AG04450 (cell line): ENCODE measurements at regions not wholly inside any gene's neighbourhood (a gene's known extent, or its start where the extent isn't known, plus 50 kb on each side); places are given as distances from the start of the nearest gene placed in this dataset.

ENCODE experiments used
- CTCF ChIA-PET: fragments of 300-600, 350-600 bp; formaldehyde crosslinking; extraction: SDS; loops from one replicate; lab custom pipeline; 2022; ENCODE audit warnings: antibody characterized with exemption, inconsistent platforms; lab: Charles Lee
- POLR2A ChIA-PET: fragments of 350-600 bp; formaldehyde crosslinking; extraction: SDS; loops from one replicate; lab custom pipeline; 2021; ENCODE audit warnings: antibody characterized with exemption, inconsistent platforms; lab: Yijun Ruan, JAX
- DNase-seq: peaks from one replicate; pipeline ENCODE4 v3.0.0-alpha.2; 2011; ENCODE audit warnings: low read depth, low spot score
- H3K27ac ChIP-seq: one replicate; pipeline ENCODE4 v1.5.1; 2012; ENCODE audit warnings: low read depth, low read length, control low read depth
- H3K27me3 ChIP-seq: one replicate; pipeline ENCODE4 v1.6.0; 2012; ENCODE audit warnings: low read length; ENCODE audit not compliant: control insufficient read depth, insufficient read depth
- H3K4me3 ChIP-seq: 2 replicates; pipeline ENCODE4 v1.5.1; 2011; ENCODE audit warnings: mild to moderate bottlenecking, low read depth, low read length, control low read depth
- H3K9me3 ChIP-seq: 2 replicates; pipeline ENCODE4 v1.5.1; 2012; ENCODE audit warnings: low read length; ENCODE audit not compliant: control insufficient read depth, insufficient read depth
- TF ChIP-seq, protein P1 (sequence below): IDR thresholded peaks from 2 replicates; pipeline ENCODE4 v1.5.1; 2011; ENCODE audit warnings: low read depth, low read length, control low read depth, inconsistent platforms

DNA sequence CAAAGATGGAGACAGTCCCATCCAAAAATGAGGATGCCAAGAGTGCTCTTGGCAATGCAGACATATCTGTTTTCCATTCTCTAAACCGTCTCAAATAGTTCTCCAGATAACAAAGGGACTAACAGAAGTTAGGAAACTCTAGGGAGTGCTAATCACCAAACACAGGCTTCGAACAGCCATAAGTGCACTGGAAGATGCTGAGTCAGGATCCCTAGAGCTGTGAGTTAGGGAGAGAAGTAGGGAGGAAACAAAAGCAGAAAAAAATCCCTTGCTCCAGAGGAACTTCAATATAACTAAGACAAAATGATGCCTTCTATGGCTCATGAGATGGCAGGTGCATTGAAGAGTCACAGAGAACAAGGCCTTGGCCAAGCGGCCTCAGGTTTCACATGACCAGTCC is 251.0 kb upstream of the PPARGC1A start:
- H3K27ac ChIP-seq, result no peak overlapping the region
- no peak for DNase-seq
- ChIA-PET CTCF (no interaction called here), POLR2A (no interaction called here)
- H3K27me3 ChIP-seq, result no peaks in the 10 kb centered on the region
- TF ChIP-seq, protein P1, sequence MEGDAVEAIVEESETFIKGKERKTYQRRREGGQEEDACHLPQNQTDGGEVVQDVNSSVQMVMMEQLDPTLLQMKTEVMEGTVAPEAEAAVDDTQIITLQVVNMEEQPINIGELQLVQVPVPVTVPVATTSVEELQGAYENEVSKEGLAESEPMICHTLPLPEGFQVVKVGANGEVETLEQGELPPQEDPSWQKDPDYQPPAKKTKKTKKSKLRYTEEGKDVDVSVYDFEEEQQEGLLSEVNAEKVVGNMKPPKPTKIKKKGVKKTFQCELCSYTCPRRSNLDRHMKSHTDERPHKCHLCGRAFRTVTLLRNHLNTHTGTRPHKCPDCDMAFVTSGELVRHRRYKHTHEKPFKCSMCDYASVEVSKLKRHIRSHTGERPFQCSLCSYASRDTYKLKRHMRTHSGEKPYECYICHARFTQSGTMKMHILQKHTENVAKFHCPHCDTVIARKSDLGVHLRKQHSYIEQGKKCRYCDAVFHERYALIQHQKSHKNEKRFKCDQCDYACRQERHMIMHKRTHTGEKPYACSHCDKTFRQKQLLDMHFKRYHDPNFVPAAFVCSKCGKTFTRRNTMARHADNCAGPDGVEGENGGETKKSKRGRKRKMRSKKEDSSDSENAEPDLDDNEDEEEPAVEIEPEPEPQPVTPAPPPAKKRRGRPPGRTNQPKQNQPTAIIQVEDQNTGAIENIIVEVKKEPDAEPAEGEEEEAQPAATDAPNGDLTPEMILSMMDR, result no peak
- no peak overlapping the region for H3K4me3 ChIP-seq
- H3K9me3 ChIP-seq, result no peaks in the 10 kb centered on the region

DNA sequence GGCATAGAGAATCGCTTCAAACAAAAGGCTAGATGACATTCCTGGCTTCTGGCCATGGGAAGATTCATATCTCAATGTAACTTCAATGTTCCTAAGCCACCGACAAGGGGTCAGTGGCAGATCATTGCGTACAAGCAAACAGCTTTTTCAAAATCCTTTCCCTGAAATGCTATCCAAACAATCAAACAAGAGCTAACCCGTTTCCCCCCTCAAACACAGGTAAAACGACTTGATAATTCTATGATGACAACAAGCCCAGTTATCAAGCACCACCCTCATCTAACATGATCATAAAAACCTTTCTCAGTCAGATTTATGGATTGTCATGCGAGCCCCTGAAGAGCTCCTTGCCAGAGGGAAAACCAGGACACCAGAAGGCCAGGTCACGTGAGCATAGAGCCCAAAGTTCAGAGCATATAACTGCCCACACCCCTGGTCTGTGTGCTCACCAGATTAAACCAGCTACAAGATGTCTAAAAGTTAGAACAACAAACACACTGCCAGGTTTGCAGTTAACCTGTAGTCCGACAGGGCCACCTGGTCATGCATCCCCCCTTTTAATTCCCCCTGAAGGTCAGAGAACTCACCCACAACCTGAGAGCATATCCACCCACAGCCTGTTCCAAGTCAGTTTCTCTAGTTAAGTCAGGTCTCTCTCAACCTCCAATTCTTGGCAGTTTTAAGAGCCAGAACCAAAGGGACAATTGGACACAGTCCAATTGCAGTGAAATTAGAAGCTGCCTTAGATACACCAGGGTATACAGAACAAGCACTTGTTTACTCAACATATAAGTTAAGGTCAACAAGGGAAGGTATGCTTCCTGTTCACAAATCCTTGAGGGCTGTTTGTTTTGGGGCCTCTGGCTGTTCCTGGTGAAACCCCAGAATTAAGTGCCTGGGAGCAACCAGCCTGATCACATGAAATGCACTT is 248.1 kb upstream of the PPARGC1A start:
- H3K27ac ChIP-seq, result no peak overlapping the region
- ChIA-PET POLR2A (interaction anchor here (0.7 kb wide), 1 partner anchor 9 kb away, joined by 4 read pairs; no protein-coding TSS in a partner anchor), CTCF (no interaction called here)
- DNase-seq, result no peak
- peaks cover 3% of the 10 kb centered on the region for H3K27me3 ChIP-seq
- H3K9me3 ChIP-seq, result no peaks in the 10 kb centered on the region
- no peak overlapping the region for H3K4me3 ChIP-seq
- TF ChIP-seq, protein P1, result no peak

DNA sequence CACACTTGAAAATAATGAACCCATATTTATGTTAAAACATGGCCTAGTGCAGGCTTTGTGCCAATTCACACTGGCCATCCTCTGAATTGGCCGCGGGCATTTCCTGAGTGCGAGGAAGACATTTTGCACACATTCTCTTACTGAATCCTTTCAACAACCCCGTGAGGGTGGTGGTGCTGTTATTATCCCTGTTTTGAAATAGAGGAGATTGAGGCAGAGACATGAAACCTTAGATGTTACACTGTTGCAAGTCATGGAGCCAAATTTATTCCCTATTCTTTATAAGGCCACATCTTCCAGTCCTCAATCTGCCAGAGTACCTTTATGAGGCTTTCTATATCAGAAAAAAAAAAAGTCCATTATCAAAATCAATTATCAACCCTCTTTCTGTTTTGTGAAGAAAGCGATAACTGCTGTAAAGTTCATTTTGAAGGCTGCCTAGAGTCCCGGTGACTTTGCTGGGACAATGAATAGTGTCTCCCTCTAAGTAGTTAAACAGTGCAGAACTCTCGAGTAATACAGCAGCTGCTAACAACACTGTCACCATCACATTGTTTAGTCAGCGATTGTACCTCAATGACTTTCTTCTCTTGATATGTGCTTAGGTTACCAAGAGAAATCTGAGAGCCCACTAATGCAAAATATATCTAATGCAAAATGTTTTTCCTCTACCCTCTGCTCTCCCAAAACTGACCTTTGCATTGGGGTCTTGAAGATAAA is 242.3 kb upstream of the PPARGC1A start:
- H3K9me3 ChIP-seq, result no peaks in the 10 kb centered on the region
- TF ChIP-seq, protein P1, result no peak
- H3K4me3 ChIP-seq, result no peak overlapping the region
- peaks cover 3% of the 10 kb centered on the region for H3K27me3 ChIP-seq
- no peak for DNase-seq
- CTCF ChIA-PET, result no interaction called here
- no peak overlapping the region for H3K27ac ChIP-seq
- POLR2A ChIA-PET, result no interaction called here

DNA sequence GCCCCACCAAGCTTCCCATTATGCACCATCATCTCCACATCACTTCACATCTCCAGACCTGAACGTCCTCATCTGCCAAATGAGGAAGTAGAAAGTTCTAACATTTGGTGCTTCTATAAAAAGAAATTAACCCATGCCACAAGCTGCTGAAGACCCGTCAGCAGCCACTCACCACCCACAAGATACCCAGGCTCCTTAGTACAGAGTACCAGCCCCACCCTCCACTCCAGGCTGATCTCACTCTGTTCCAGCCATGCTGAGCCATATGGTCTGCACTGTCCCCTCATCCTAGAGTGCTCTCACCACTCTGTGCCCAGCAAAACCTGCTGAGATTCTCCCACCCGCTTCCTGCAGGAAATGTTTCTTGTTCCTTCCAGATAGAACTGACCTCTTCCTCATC is 240.8 kb upstream of the PPARGC1A start:
- H3K9me3 ChIP-seq, result no peaks in the 10 kb centered on the region
- peaks cover 3% of the 10 kb centered on the region for H3K27me3 ChIP-seq
- ChIA-PET CTCF (no interaction called here), POLR2A (no interaction called here)
- no peak for DNase-seq
- TF ChIP-seq, protein P1, result no peak
- no peak overlapping the region for H3K27ac ChIP-seq
- H3K4me3 ChIP-seq, result no peak overlapping the region

DNA sequence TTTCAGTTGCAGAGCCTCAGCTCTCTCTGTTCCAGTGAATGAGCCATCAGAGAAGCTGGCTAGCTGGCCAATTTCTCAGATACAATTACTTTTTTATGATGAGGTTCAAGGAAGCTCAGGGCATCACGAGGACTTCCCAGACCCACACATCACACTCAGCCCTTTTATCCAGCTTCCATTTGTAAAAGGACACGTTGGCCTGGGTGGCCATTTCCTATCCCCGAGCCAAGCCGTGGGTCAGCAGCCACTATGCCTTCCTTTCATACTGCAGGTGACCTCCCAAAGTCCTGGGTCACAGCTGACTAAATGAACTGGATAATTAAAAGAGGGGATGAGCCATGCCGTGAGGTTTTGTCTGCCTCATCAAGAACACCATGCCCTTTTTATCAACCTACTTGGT is 236.9 kb upstream of the PPARGC1A start:
- TF ChIP-seq, protein P1, result no peak
- ChIA-PET POLR2A (interaction anchor here (0.5 kb wide), 1 partner anchor 23 kb away, joined by 4 read pairs; no protein-coding TSS in a partner anchor), CTCF (no interaction called here)
- no peaks in the 10 kb centered on the region for H3K9me3 ChIP-seq
- no peak overlapping the region for H3K27ac ChIP-seq
- no peak for DNase-seq
- H3K4me3 ChIP-seq, result no peak overlapping the region
- H3K27me3 ChIP-seq, result no peaks in the 10 kb centered on the region
